AML-193 (cell line): ENCODE measurements at regions not wholly inside any gene's neighbourhood (a gene's known extent, or its start where the extent isn't known, plus 50 kb on each side); places are given as distances from the start of the nearest gene placed in this dataset.

Source experiments
- DNase-seq, 2 experiments: peaks; one replicate each; lab custom pipeline; 2025; lab: John Stamatoyannopoulos, UW

GRCh38 chr10:113420057-113420732, 132.7 kb upstream of the HABP2 start:
- no peak for DNase-seq

GRCh38 chr10:113420733-113421675, 131.8 kb upstream of the HABP2 start:
- no peak for DNase-seq

- DNase-seq, result no peak
Measured at GRCh38 chr10:113422371-113422770, 130.5 kb upstream of the HABP2 start.

GRCh38 chr10:113423981-113424721, 128.7 kb upstream of the HABP2 start:
- DNase-seq, result no peak

- DNase-seq, result no peak
Measured at GRCh38 chr10:113425008-113425407, 127.8 kb upstream of the HABP2 start.

GRCh38 chr10:113425541-113425951, 127.3 kb upstream of the HABP2 start:
- no peak for DNase-seq

- no peak for DNase-seq
Measured at GRCh38 chr10:113426181-113426877, 126.5 kb upstream of the HABP2 start.

GRCh38 chr10:113427236-113427735, 125.6 kb upstream of the HABP2 start:
- no peak for DNase-seq

GRCh38 chr10:113427811-113428558, 124.9 kb upstream of the HABP2 start:
- DNase-seq, result no peak

- no peak for DNase-seq
Measured at GRCh38 chr10:113430634-113431397, 122.0 kb upstream of the HABP2 start.

- DNase-seq, result no peak
Measured at GRCh38 chr10:113431398-113432160, 121.3 kb upstream of the HABP2 start.

- DNase-seq, result no peak
Measured at GRCh38 chr10:113433711-113434110, 119.1 kb upstream of the HABP2 start.

- no peak for DNase-seq
Measured at GRCh38 chr10:113434315-113434714, 118.5 kb upstream of the HABP2 start.

GRCh38 chr10:113434950-113435349, 117.9 kb upstream of the HABP2 start:
- no peak for DNase-seq

GRCh38 chr10:113435881-113436280, 117.0 kb upstream of the HABP2 start:
- DNase-seq, result no peak

GRCh38 chr10:113436851-113437250, 116.0 kb upstream of the HABP2 start:
- DNase-seq, result no peak

GRCh38 chr10:113438652-113439051, 114.2 kb upstream of the HABP2 start:
- DNase-seq, result no peak

GRCh38 chr10:113441220-113441619, 111.6 kb upstream of the HABP2 start:
- no peak for DNase-seq

GRCh38 chr10:113441686-113442270, 111.1 kb upstream of the HABP2 start:
- DNase-seq, result no peak
